Chondrocyte (in vitro differentiated cells): ENCODE measurements at regions not wholly inside any gene's neighbourhood (a gene's known extent, or its start where the extent isn't known, plus 50 kb on each side); places are given as distances from the start of the nearest gene placed in this dataset.

Source experiments
- DNase-seq: peaks from one replicate; pipeline ENCODE4 v3.0.0; 2021; ENCODE audit warnings: mixed read lengths, low spot score
- H3K27ac Mint-ChIP-seq: one replicate; pipeline ENCODE4 v1.8.0; 2021; ENCODE audit warnings: mild to moderate bottlenecking, moderate library complexity, mixed read lengths; ENCODE audit not compliant: unreplicated experiment
- H3K27me3 Mint-ChIP-seq: 2 replicates; pipeline ENCODE4 v1.8.0; 2021; ENCODE audit warnings: low read depth, mixed read lengths
- H3K36me3 Mint-ChIP-seq: 2 replicates; pipeline ENCODE4 v1.8.0; 2021; ENCODE audit warnings: low read depth, mixed read lengths
- H3K4me1 Mint-ChIP-seq: 2 replicates; pipeline ENCODE4 v1.8.0; 2021; ENCODE audit warnings: low read depth, mild to moderate bottlenecking, mixed read lengths
- H3K4me3 Mint-ChIP-seq: one replicate; pipeline ENCODE4 v1.8.0; 2021; ENCODE audit warnings: mild to moderate bottlenecking, moderate library complexity, mixed read lengths; ENCODE audit not compliant: unreplicated experiment
- H3K9me3 Mint-ChIP-seq: 2 replicates; pipeline ENCODE4 v1.8.0; 2021; ENCODE audit warnings: low read depth, mixed read lengths
- TF ChIP-seq, protein P1 (sequence below): fragments of 200-600 bp; sonication (generic); IDR thresholded peaks from 2 replicates; pipeline ENCODE4 v1.5.0; 2021; ENCODE audit warnings: antibody characterized with exemption, mild to moderate bottlenecking, moderate library complexity

DNA sequence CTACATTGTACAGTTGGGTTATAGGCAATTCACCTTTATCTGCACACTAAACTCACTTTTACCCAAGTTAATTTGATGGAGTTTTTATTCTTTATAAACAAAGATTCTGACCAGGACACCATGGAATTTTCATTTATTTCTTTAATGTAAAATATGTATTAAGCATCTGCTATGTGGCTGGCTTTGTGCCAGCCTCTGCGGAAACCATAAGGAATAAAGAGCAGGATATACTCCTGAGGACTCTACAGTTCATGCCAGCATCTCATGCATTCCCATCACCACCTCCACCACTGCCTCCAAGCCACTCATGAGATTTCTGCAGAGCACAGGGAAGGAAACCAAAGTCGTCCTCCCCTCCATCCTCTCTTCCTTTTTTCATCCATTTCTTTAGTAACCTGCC, 100.0 kb upstream of the DBX1 start:
- no peak overlapping the region for H3K4me3 Mint-ChIP-seq
- H3K4me1 Mint-ChIP-seq = peaks cover 35% of the 10 kb centered on the region
- no peaks in the 10 kb centered on the region for H3K36me3 Mint-ChIP-seq
- DNase-seq = no peak
- H3K9me3 Mint-ChIP-seq = no peaks in the 10 kb centered on the region
- TF ChIP-seq, protein P1, sequence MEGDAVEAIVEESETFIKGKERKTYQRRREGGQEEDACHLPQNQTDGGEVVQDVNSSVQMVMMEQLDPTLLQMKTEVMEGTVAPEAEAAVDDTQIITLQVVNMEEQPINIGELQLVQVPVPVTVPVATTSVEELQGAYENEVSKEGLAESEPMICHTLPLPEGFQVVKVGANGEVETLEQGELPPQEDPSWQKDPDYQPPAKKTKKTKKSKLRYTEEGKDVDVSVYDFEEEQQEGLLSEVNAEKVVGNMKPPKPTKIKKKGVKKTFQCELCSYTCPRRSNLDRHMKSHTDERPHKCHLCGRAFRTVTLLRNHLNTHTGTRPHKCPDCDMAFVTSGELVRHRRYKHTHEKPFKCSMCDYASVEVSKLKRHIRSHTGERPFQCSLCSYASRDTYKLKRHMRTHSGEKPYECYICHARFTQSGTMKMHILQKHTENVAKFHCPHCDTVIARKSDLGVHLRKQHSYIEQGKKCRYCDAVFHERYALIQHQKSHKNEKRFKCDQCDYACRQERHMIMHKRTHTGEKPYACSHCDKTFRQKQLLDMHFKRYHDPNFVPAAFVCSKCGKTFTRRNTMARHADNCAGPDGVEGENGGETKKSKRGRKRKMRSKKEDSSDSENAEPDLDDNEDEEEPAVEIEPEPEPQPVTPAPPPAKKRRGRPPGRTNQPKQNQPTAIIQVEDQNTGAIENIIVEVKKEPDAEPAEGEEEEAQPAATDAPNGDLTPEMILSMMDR = no peak
- H3K27ac Mint-ChIP-seq = no peak overlapping the region
- H3K27me3 Mint-ChIP-seq = peaks cover 16% of the 10 kb centered on the region

DNA sequence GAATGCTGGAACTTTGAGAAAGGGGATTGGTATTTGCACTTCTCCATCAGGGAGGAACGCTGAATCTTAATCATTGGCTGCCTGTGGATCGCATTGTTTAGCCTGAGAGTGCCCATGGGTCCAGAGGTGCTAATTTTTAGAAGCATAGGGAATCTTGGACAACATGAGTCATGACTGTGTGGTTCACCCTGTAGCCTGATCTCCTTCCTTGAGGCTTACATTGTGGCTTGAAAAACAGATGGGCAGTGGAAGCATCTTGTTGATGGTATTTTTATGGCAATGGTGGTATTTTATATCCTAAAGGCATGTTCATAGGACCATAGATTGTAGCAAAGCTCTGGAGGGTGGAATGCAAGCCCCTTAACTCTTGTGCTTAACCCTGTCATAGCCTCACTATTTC, 99.2 kb upstream of the DBX1 start:
- DNase-seq = no peak
- Mint-ChIP-seq H3K4me1 (peaks cover 35% of the 10 kb centered on the region), H3K4me3 (no peak overlapping the region), H3K27me3 (peaks cover 16% of the 10 kb centered on the region), H3K27ac (no peak overlapping the region), H3K9me3 (no peaks in the 10 kb centered on the region), H3K36me3 (no peaks in the 10 kb centered on the region)
- TF ChIP-seq, protein P1 = no peak

DNA sequence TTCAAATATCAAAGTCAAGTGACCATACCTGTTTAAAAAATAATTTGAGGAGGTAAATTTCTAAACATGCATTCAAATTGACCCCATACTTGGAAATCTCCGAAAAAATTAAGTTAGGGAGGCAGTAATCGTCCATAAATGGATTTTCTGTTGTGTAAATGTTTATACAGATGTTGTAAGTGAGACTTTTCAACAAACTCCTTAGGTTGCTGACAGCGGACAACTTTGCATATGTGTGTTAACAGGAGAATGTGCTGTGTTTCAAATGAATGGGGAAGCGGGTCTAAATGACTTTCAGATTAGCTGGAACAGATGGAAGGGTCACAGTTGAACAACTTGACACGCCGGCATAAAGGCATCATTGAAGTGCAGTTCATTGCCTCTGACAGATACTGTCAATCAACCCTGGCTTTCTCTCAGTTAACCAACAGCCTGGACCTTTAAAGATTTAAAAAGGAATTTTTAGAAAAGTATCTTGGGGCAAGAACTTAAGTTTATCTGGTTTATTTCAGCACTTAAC, 98.2 kb upstream of the DBX1 start:
- TF ChIP-seq, protein P1 = no peak
- H3K4me3 Mint-ChIP-seq = no peak overlapping the region
- H3K36me3 Mint-ChIP-seq = no peaks in the 10 kb centered on the region
- H3K27ac Mint-ChIP-seq = no peak overlapping the region
- peaks cover 22% of the 10 kb centered on the region for H3K27me3 Mint-ChIP-seq
- peaks cover 35% of the 10 kb centered on the region for H3K4me1 Mint-ChIP-seq
- H3K9me3 Mint-ChIP-seq = no peaks in the 10 kb centered on the region
- no peak for DNase-seq

DNA sequence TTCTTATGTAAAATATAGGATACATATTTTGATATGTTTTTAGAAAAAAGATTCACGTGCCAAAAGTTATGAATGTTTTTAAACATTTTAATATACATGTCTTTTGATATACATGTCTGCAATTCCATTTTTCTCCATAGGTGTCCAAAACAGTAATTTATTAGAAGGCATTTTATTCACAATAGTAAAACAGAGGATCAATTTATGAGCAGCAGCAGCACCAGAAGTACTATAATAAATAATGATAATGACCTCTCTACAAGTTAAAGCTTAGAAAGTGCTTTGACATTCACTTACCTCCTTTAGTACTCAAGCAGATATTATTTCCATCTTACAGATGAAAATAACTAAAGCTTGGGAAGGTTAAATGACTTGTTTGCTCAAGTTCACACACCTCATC, 96.7 kb upstream of the DBX1 start:
- Mint-ChIP-seq H3K27ac (no peak overlapping the region), H3K27me3 (peaks cover 30% of the 10 kb centered on the region), H3K4me1 (peaks cover 26% of the 10 kb centered on the region), H3K36me3 (no peaks in the 10 kb centered on the region), H3K9me3 (no peaks in the 10 kb centered on the region), H3K4me3 (no peak overlapping the region)
- DNase-seq = no peak
- TF ChIP-seq, protein P1 = no peak

DNA sequence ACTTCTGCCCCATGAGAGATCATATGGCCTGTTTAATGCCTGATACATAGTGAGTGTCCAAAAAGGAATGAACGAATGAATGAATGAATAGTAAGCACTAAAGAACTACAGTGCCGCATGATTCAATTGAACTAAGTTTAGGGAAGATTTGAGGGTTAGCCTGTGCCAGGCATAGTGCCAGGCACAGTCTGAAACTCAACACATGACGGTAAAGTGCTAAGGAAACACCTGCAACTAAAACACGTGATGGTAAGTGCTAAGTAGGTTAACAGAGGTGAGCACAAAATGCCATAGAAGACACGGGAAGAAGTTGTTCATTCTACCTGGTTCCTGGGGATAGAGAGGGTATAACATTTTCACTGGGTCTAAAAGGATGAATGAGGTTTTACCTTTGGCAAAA, 93.5 kb upstream of the DBX1 start:
- DNase-seq = no peak
- Mint-ChIP-seq H3K27ac (no peak overlapping the region), H3K36me3 (no peaks in the 10 kb centered on the region), H3K4me3 (no peak overlapping the region), H3K4me1 (no peaks in the 10 kb centered on the region), H3K9me3 (no peaks in the 10 kb centered on the region), H3K27me3 (peaks cover 37% of the 10 kb centered on the region)
- TF ChIP-seq, protein P1 = no peak
